22Rv1 (cell line): ENCODE measurements at regions not wholly inside any gene's neighbourhood (a gene's known extent, or its start where the extent isn't known, plus 50 kb on each side); places are given as distances from the start of the nearest gene placed in this dataset.
"Not testable (repeated sequence)": the region's sequence is repeated elsewhere in the genome, so short reads cannot be mapped to it uniquely, and the experiment has no call there.

Source experiments
- ZFX ChIP-seq: fragments of 450-650 bp; IDR thresholded peaks from 2 replicates; pipeline ENCODE4 v1.6.1; 2017; ENCODE audit warnings: antibody characterized with exemption, borderline replicate concordance
- TF ChIP-seq, protein P1 (sequence below): fragments of 450-650 bp; IDR thresholded peaks from 2 replicates; pipeline ENCODE4 v1.5.1; 2017; ENCODE audit warnings: mild to moderate bottlenecking

DNA sequence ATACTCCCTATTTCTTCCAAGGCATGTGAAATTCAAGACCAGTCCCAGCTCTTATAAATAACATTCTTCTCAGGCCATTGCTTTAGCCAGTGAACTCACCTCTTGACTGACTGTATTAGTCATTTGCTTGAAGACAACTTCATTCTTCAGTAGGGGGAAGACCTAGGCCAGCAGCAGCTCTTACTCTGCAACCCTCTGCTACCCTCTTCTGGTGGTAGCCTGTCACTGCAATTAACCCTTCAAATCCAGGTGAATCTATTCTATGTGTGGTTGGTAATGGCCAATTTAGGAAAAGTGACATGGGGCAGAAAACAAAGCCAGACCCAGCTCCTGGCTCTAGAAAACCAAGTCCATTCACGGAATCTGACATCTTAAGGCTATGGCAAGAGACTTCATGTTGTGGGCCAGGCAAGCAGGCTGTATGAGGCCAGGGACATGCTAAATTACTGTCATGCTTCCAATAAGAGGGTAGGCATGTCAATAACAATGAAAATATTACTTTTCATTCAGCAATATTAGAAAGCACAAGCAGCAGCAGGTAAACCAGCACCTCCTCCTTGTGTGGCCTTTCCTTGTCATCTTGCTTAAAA is 317.9 kb upstream of the FOLH1 start:
- TF ChIP-seq, protein P1, sequence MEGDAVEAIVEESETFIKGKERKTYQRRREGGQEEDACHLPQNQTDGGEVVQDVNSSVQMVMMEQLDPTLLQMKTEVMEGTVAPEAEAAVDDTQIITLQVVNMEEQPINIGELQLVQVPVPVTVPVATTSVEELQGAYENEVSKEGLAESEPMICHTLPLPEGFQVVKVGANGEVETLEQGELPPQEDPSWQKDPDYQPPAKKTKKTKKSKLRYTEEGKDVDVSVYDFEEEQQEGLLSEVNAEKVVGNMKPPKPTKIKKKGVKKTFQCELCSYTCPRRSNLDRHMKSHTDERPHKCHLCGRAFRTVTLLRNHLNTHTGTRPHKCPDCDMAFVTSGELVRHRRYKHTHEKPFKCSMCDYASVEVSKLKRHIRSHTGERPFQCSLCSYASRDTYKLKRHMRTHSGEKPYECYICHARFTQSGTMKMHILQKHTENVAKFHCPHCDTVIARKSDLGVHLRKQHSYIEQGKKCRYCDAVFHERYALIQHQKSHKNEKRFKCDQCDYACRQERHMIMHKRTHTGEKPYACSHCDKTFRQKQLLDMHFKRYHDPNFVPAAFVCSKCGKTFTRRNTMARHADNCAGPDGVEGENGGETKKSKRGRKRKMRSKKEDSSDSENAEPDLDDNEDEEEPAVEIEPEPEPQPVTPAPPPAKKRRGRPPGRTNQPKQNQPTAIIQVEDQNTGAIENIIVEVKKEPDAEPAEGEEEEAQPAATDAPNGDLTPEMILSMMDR = peak; percentile 64
- not testable (repeated sequence) for TF ChIP-seq ZFX
